ENCODE measurements at regions not wholly inside any gene's neighbourhood (a gene's known extent, or its start where the extent isn't known, plus 50 kb on each side); places are given as distances from the start of the nearest gene placed in this dataset.
"Not testable (repeated sequence)": the region's sequence is repeated elsewhere in the genome, so short reads cannot be mapped to it uniquely, and the experiment has no call there.

GRCh38 chr17:52965856-52966255 lies 807.3 kb upstream of the CA10 start:
- no peak for FAIRE-seq
- H3K79me2 ChIP-seq (ENCODE audit: control insufficient read depth, insufficient read depth, low read length), result no peaks in the 10 kb centered on the region
- no peaks in the 10 kb centered on the region for H3K27me3 ChIP-seq (ENCODE audit: control insufficient read depth, extremely low read depth, insufficient read depth, low read length)
- H2AFZ ChIP-seq (ENCODE audit: control insufficient read depth, low read length), result no peak overlapping the region
- no peak for DNase-seq (ENCODE audit: low read depth, low spot score)
- dilution Hi-C loops (cut with MboI; ENCODE audit: extremely low pct_ligation_motif_present, low sequenced_read_pairs), result no loop called here
- H3K36me3 ChIP-seq (ENCODE audit: control insufficient read depth in 2 of 2, extremely low read depth in 1 of 2, insufficient read depth in 2 of 2, low read length in 2 of 2), result no peaks in the 10 kb centered on the region
- H3K4me2 ChIP-seq (ENCODE audit: control insufficient read depth, extremely low read depth, insufficient read depth, low read depth, low read length), result no peak overlapping the region
- no peak for TF ChIP-seq CTCF (optimal IDR thresholded peaks at IDR 0.05 in 1 of 3, IDR thresholded peaks at IDR 0.05 in 1 of 3, conservative IDR thresholded peaks at IDR 0.05 in 1 of 3; ENCODE audit: extremely low read depth in 1 of 3, insufficient read depth in 2 of 3, low read length in 3 of 3)
- no peak for TF ChIP-seq EZH2 (IDR thresholded peaks at IDR 0.05; ENCODE audit: low read length)
- H3K27ac ChIP-seq (ENCODE audit: control insufficient read depth, insufficient read depth, low read length), result no peak overlapping the region
- H3K4me1 ChIP-seq (ENCODE audit: control insufficient read depth, extremely low read depth, insufficient read depth, low read length), result no peaks in the 10 kb centered on the region
- no peaks in the 10 kb centered on the region for H3K9me1 ChIP-seq (ENCODE audit: control insufficient read depth, extremely low read depth, insufficient read depth, low read length)
- no peak overlapping the region for H3K4me3 ChIP-seq (ENCODE audit: control insufficient read depth in 2 of 3, extremely low read depth in 1 of 3, insufficient read depth in 2 of 3, low read depth in 1 of 3, low read length in 3 of 3)
- no peaks in the 10 kb centered on the region for H4K20me1 ChIP-seq (ENCODE audit: control insufficient read depth, extremely low read depth, insufficient read depth, low read length)
- no peaks in the 10 kb centered on the region for H3K9me3 ChIP-seq (ENCODE audit: control insufficient read depth, low read depth, low read length)
- no peak overlapping the region for H3K9ac ChIP-seq (ENCODE audit: control insufficient read depth, extremely low read depth, insufficient read depth, low read length)

GRCh38 chr17:52961751-52962150 lies 803.2 kb upstream of the CA10 start:
- H3K27me3 ChIP-seq (ENCODE audit: control insufficient read depth, extremely low read depth, insufficient read depth, low read length); H3K9me3 ChIP-seq (ENCODE audit: control insufficient read depth, low read depth, low read length); H4K20me1 ChIP-seq (ENCODE audit: control insufficient read depth, extremely low read depth, insufficient read depth, low read length); H3K4me2 ChIP-seq (ENCODE audit: control insufficient read depth, extremely low read depth, insufficient read depth, low read depth, low read length); H3K9me1 ChIP-seq (ENCODE audit: control insufficient read depth, extremely low read depth, insufficient read depth, low read length); DNase-seq (ENCODE audit: low read depth, low spot score); H3K27ac ChIP-seq (ENCODE audit: control insufficient read depth, insufficient read depth, low read length); FAIRE-seq; H3K4me3 ChIP-seq (ENCODE audit: control insufficient read depth in 2 of 3, extremely low read depth in 1 of 3, insufficient read depth in 2 of 3, low read depth in 1 of 3, low read length in 3 of 3); H3K9ac ChIP-seq (ENCODE audit: control insufficient read depth, extremely low read depth, insufficient read depth, low read length); dilution Hi-C loops (cut with MboI; ENCODE audit: extremely low pct_ligation_motif_present, low sequenced_read_pairs); H3K4me1 ChIP-seq (ENCODE audit: control insufficient read depth, extremely low read depth, insufficient read depth, low read length); H3K79me2 ChIP-seq (ENCODE audit: control insufficient read depth, insufficient read depth, low read length); H2AFZ ChIP-seq (ENCODE audit: control insufficient read depth, low read length); H3K36me3 ChIP-seq (ENCODE audit: control insufficient read depth in 2 of 2, extremely low read depth in 1 of 2, insufficient read depth in 2 of 2, low read length in 2 of 2): not testable (repeated sequence)

GRCh38 chr17:52957411-52957810 lies 798.9 kb upstream of the CA10 start:
- Histone ChIP-seq H3K9ac (ENCODE audit: control insufficient read depth, extremely low read depth, insufficient read depth, low read length) (no peak overlapping the region), H3K9me3 (ENCODE audit: control insufficient read depth, low read depth, low read length) (no peaks in the 10 kb centered on the region), H3K36me3 (ENCODE audit: control insufficient read depth in 2 of 2, extremely low read depth in 1 of 2, insufficient read depth in 2 of 2, low read length in 2 of 2) (no peaks in the 10 kb centered on the region), H3K9me1 (ENCODE audit: control insufficient read depth, extremely low read depth, insufficient read depth, low read length) (no peaks in the 10 kb centered on the region), H4K20me1 (ENCODE audit: control insufficient read depth, extremely low read depth, insufficient read depth, low read length) (no peaks in the 10 kb centered on the region), H3K79me2 (ENCODE audit: control insufficient read depth, insufficient read depth, low read length) (no peaks in the 10 kb centered on the region), H3K4me1 (ENCODE audit: control insufficient read depth, extremely low read depth, insufficient read depth, low read length) (no peaks in the 10 kb centered on the region), H2AFZ (ENCODE audit: control insufficient read depth, low read length) (no peak overlapping the region), H3K27me3 (ENCODE audit: control insufficient read depth, extremely low read depth, insufficient read depth, low read length) (no peaks in the 10 kb centered on the region), H3K4me2 (ENCODE audit: control insufficient read depth, extremely low read depth, insufficient read depth, low read depth, low read length) (no peak overlapping the region), H3K27ac (ENCODE audit: control insufficient read depth, insufficient read depth, low read length) (no peak overlapping the region), H3K4me3 (ENCODE audit: control insufficient read depth in 2 of 3, extremely low read depth in 1 of 3, insufficient read depth in 2 of 3, low read depth in 1 of 3, low read length in 3 of 3) (no peak overlapping the region)
- no peak for FAIRE-seq
- no peak for DNase-seq (ENCODE audit: low read depth, low spot score)
- TF ChIP-seq EZH2 (IDR thresholded peaks at IDR 0.05; ENCODE audit: low read length) (no peak), CTCF (optimal IDR thresholded peaks at IDR 0.05 in 1 of 3, IDR thresholded peaks at IDR 0.05 in 1 of 3, conservative IDR thresholded peaks at IDR 0.05 in 1 of 3; ENCODE audit: extremely low read depth in 1 of 3, insufficient read depth in 2 of 3, low read length in 3 of 3) (no peak)
- dilution Hi-C loops (cut with MboI; ENCODE audit: extremely low pct_ligation_motif_present, low sequenced_read_pairs), result no loop called here
